ENCODE measurements at regions not wholly inside any gene's neighbourhood (a gene's known extent, or its start where the extent isn't known, plus 50 kb on each side); places are given as distances from the start of the nearest gene placed in this dataset.

DNA sequence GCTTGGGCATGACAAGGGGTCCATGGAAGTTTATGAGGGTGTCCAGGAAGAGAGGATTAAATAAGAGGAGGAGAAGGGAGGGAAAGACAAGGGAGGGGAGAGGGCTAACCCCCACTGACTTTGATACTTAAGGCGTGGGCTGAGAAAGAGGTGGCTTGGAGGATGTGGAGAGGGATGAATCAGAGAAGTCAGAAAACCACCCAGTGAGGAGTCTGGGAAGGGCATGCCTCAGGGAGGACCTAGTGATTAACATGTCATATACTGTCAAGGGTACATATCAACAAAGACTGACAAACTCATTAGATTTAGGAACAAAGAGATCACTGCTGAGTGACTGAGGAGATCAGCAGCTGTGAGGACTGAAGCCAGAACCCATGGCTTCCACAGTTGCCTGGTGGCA is 145.4 kb downstream of the IRX5 start:
- no peak for DNase-seq

- no peak for DNase-seq
Measured at GRCh38 chr16:55077266-55077665, 146.6 kb downstream of the IRX5 start.

GRCh38 chr16:55078153-55078552 is 147.5 kb downstream of the IRX5 start:
- DNase-seq, result no peak

DNA sequence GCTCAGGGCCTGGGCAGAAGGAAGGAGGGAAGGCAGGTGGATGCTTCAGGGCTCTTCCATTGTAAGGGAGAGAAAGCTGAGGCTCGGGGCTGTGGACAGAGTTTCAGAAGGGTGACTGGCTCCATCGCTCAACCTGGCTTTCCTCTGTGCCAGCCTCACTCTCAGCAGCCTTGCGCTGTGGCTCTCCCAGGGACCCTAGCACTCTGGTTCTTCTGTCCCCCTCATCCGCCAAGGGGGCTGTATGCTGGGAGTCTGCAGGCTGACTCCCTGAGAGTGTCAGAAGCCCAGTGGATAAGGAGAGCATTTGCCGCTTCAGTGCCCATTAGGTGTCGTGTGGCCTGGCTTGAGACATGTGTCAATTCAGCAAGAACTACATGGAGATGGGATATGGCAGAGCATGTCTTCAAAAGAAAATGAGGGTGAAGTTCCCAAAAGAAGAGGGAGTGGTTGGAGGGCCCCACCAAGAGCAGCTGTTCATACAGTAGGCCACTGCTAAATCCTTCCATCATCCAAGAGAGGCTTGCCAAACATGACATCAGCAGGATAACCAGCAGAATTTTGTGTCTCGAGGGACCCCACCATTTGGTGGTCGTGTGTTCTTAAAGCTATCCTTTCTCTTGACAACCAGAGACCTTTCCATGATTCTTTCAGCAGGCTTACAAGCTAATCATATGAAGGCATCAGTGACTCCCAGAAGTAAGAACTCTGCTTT is 148.2 kb downstream of the IRX5 start:
- DNase-seq, result no peak

DNA sequence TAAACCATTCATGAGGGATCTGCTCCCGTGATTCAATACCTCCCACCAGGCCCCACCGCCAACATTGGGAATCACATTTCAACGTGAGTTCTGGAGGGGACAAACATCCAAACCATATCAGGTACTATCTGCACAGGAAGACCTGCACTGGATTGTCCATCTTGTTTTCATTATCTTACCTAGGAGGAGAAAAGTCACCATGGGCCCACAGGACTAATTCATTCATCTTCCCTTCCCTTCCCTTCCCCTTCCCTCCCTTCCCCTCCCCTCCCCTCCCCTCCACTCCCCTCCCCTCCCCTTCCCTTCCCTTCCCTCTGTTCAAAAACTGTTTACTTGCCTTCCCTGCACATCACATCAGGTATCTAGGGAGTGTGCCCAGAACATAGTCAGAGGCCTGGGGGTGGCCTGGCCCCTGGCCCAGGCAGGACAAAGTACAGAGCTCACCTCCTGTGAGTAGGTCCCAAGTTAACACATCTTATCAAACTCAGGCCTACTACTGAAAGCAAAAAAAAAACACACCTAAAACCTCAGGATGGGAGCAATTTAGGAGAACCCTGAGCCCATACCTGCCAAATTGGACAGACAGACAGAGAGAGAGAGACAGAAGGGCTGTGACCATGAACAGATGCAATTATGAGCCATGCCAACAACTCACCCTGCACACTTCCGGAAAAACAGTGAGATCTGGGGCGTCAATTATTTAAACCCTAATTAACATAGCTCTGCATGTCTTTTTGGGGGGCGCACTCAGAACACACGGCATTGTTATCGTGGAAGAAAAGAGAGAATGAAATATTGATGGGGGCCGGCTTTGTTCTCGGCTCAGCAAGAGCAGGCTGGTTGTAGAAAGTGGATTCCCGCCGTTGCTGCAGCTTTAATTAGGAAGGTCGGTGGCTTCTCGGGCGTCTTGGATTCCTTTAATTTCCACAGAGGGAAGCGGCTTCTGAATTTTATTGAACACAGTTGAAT is 151.2 kb downstream of the IRX5 start:
- DNase-seq, result no peak

DNA sequence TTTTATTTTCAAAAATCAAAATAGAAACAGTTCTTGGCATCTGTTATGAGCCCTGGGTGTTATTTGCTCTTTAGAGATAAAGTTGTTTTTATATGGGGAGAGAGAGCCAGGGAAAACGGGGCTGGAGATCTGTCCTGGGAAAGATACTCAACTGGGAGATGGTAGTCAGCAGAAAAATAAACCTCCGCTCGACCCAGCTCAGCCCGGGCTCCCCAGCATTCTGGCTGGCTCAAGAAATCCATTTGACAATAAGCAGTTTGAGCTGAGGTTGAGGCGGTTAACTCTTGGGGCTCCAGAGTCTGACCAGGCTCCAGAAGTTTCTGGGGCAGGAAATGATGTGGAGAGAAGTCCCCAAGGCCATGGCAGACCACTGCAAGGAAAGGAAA is 151.9 kb downstream of the IRX5 start:
- DNase-seq, result no peak

DNA sequence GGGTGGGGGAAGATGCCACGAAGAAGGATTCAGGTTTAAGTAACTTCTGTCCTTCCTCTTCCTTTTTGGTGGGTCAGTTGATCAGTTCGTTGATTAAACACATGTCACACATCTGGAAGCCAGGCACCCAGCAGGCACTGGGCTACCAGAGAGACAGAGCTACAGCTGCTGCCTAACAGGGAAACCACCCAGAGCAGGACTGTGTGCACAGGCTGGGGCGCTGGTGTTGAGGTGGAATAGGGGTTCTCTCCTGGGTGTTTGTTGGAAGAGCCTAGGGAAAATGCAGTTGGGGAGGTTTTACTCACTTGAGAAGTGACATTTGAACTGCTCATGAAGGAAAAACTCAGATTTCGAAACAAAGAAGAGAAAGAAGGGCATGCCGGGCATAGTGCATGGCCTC is 152.4 kb downstream of the IRX5 start:
- no peak for DNase-seq

DNA sequence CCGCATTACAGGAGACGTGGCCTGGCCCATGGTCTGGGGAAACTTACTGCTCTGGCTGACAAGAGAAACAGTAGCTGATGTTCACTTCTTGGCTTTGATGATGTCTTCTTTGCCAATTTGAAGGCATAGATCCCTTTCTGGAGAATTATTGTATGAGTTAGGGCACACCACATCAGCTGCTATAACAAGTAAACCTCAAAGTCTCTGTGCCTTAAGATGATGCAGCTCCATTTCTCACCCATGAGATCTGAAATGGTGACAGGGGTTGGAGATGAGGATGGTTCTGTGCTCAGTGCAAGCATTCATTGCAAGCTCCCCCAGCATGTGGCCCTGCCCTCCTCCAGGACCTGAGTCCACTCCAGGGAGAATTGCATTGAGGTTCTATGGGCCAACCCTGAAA is 157.4 kb downstream of the IRX5 start:
- no peak for DNase-seq

GRCh38 chr16:55089600-55089999 is 158.9 kb downstream of the IRX5 start:
- DNase-seq, result no peak

- no peak for DNase-seq
Measured at GRCh38 chr16:55091213-55091870, 160.7 kb downstream of the IRX5 start.

DNA sequence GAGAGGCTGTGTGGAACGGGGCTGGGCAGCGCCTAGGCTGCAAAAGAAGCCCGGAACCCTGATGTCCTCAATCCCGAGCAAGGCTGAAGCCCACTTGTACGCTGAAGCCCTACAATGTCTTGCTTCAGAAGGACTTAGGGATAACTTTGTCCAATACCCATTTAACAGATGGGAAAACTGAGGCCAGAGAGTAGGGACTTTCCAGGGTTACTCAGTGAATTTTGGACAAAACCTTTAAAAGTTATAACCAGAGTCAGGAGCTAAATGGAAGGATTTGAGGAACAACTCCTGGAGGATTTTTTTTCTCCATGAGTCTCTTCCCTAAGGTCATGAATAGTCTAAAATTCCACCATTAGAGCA is 161.2 kb downstream of the IRX5 start:
- no peak for DNase-seq

- peak; percentile 11 to 46 for DNase-seq
Measured at GRCh38 chr16:55100100-55100499, 169.4 kb downstream of the IRX5 start.

DNA sequence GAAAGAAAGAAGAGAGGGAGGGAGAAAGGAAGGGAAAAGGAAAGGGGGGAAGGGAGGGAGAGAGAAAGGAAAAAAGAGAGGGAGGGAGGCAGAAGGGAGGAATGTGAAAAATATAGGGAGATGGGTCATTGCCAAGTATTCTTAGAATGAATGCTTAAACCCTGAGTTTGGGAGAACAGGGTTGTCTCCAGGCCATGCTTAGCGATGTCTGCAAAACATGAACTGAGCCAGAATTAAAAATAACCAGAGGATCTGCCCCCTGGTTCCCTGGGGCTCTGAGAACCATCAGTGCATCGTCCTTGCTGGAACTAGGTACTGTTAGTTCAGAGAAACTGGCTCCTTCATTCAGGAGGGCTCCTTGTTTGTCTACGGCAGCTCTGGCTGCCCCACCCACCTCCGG is 170.4 kb downstream of the IRX5 start:
- DNase-seq, result no peak

DNA sequence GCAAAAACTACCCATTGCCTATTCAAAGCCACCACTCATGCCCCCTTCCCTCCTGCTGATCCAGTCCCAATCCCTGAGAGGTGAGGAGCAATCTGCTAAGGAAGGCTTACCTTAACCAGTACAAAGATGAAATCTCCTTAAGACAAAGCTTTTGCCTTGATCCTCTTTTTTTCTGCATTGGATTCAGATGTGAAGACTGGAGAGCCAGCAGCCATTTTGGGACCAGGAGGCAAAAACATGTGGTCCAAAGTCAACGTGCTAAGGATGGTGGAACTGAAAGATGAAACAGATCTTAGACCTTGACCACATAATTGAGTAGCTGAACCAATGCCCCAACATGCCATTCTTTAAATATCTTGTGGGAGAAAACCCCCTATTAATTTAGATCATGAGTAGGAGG is 171.4 kb downstream of the IRX5 start:
- DNase-seq, result no peak

DNA sequence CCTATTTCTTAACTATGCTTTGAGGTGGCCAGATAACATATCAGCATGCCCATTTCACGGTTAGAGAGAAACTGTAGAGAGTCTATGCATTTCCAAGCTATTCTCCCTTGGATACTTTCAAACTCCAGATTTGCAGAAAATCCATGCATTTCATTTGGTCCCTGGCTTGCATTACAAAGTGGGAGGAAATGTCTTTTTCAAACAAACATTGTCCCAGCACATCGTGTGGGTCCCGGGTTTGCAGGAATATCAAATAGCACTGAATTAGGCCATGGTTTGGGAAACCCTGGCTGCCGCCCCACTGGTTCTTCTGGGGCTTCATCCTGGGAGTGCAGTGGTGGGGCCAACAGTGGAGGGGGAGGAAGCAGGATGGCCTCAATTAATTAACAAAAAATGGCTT is 171.9 kb downstream of the IRX5 start:
- DNase-seq, result no peak

DNA sequence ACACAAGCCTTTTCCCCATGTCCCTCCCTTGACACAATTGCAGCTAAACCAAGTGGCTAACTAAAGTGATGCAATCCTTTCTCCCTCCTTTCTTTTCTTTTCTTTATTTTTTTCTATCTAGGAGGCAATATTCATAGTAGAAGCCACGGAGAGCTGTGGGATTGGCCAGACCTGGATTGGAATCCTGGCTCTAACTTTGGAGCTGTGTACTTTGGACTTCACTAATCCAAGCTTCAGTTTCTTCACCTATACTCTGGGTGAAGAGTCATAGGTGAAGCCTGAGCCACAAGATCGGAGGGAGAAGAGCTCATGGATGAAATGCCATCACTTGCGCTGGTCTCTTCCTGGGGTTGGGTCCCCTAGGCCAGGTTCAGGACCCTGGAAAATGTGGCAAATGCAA is 177.2 kb downstream of the IRX5 start:
- DNase-seq, result no peak

DNA sequence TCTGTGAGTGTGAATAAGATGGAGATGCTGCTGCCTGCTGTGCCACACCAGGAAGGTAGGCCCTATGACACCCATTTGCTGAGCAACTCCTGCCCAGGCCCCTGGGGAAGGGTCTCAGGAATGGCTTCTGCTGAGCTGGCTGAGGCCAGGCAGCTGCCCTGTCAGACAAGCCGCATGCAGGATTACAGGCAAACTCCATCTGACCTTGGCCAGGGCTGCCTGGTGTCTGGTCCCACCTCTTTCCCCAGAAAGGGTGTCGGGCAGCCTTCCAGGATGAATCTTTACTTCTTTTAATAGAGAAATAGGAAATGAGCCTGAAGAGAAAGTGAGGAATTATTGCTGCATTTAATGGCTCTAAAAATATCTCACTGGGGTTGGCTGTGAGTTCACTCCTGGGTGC is 182.5 kb downstream of the IRX5 start:
- DNase-seq, result no peak

- DNase-seq, result no peak
Measured at GRCh38 chr16:55115506-55115905, 184.8 kb downstream of the IRX5 start.

GRCh38 chr16:55116165-55116920 is 185.7 kb downstream of the IRX5 start:
- no peak for DNase-seq

DNA sequence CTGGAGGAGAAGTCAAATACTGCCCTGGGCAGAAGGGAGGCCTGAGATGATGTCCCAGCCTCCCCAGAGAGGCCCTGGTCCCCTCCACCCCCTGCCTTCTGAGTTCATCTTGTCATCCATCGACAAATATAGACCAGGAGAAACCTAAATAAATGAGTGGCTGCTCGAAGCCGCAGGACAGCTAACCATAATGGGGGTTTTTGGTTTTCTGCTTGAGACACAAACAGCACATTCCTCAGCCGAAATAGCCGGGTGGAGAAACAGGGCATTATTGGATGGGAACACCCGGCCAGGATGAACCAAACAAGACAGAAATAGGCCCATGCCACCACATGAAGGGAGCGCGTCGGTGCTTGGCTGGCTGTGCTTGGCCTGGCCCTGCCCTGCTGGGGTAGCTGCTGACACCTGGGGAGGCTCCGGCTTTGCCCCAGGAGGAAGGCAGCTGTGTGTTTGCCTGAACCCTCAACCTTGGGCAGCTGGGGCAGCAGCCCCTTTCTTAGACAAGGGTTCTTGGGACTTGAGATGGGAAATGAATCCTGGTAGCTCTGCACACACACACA is 188.1 kb downstream of the IRX5 start:
- no peak for DNase-seq

- no peak for DNase-seq
Measured at GRCh38 chr16:55120408-55120807, 189.7 kb downstream of the IRX5 start.

DNA sequence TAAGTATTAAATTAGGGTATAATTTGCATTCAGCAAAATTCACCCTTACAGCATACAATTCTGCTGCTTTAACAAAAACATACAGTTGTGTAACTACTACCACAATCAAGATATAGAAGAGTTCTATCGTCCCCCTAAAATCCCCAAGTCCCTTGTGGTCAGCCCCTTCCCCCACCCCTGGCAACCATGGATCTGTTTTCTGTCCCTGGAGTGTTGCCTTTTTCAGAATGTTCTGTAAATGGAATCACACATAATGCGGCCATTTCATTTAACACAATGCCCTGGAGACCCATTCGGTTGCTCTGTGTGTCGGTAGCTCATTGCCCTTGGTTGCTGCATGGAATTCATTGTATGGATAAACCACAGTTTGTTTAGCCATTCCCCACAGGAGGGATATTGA is 190.2 kb downstream of the IRX5 start:
- no peak for DNase-seq

GRCh38 chr16:55123652-55124051 is 193.0 kb downstream of the IRX5 start:
- DNase-seq, result no peak
